Bronchial epithelial cell (primary cell): ENCODE measurements at regions not wholly inside any gene's neighbourhood (a gene's known extent, or its start where the extent isn't known, plus 50 kb on each side); places are given as distances from the start of the nearest gene placed in this dataset.

Experiments
- DNase-seq: peaks from one replicate; pipeline ENCODE4 v3.0.0-alpha.2; 2010; ENCODE audit warnings: low read depth
- FAIRE-seq: peaks from 2 replicates; lab custom pipeline; 2011; peaks lifted over from hg19 to GRCh38; lab: Jason Lieb, UNC
- H3K27me3 ChIP-seq: 2 replicates; pipeline ENCODE4 v1.5.1; 2011; ENCODE audit warnings: low read length; ENCODE audit not compliant: control insufficient read depth, insufficient read depth
- H3K36me3 ChIP-seq: 2 replicates; pipeline ENCODE4 v1.5.1; 2011; ENCODE audit warnings: low read length; ENCODE audit not compliant: control insufficient read depth, insufficient read depth
- H3K4me3 ChIP-seq: 2 replicates; pipeline ENCODE4 v1.5.1; 2011; ENCODE audit warnings: mild to moderate bottlenecking, low read depth, low read length, control low read depth
- CTCF ChIP-seq: IDR thresholded peaks from 2 replicates; pipeline ENCODE4 v1.5.1; 2011; ENCODE audit warnings: mild to moderate bottlenecking, moderate library complexity, low read length, control low read depth, inconsistent platforms; ENCODE audit not compliant: insufficient read depth, severe bottlenecking

GRCh38 chr3:44039006-44039405 lies 202.7 kb upstream of the TOPAZ1 start:
- FAIRE-seq: no peak

GRCh38 chr3:44041726-44042125 lies 200.0 kb upstream of the TOPAZ1 start:
- no peaks in the 10 kb centered on the region for H3K27me3 ChIP-seq
- H3K36me3 ChIP-seq: no peaks in the 10 kb centered on the region
- H3K4me3 ChIP-seq: no peak overlapping the region
- FAIRE-seq: no peak
- no peak for DNase-seq
- TF ChIP-seq CTCF: no peak

More at GRCh38 chr3:44039006-44039405, 202.7 kb upstream of the TOPAZ1 start:
- H3K4me3 ChIP-seq: no peak overlapping the region
- peak; percentile 63 for DNase-seq
- no peaks in the 10 kb centered on the region for H3K36me3 ChIP-seq
- no peak for TF ChIP-seq CTCF
- no peaks in the 10 kb centered on the region for H3K27me3 ChIP-seq

GRCh38 chr3:44042772-44043171 lies 198.9 kb upstream of the TOPAZ1 start:
- no peak for FAIRE-seq
- no peak overlapping the region for H3K4me3 ChIP-seq
- no peaks in the 10 kb centered on the region for H3K27me3 ChIP-seq
- no peak for DNase-seq
- TF ChIP-seq CTCF: no peak
- no peaks in the 10 kb centered on the region for H3K36me3 ChIP-seq

- FAIRE-seq: no peak
- H3K4me3 ChIP-seq: no peak overlapping the region
- H3K27me3 ChIP-seq: no peaks in the 10 kb centered on the region
- no peaks in the 10 kb centered on the region for H3K36me3 ChIP-seq
- no peak for TF ChIP-seq CTCF
- DNase-seq: no peak
These were observed 196.0 kb upstream of the TOPAZ1 start for GRCh38 chr3:44045476-44046275.

GRCh38 chr3:44047796-44048195 lies 193.9 kb upstream of the TOPAZ1 start:
- no peak overlapping the region for H3K4me3 ChIP-seq
- DNase-seq (no peak), FAIRE-seq (no peak)
- H3K36me3 ChIP-seq: no peaks in the 10 kb centered on the region
- no peaks in the 10 kb centered on the region for H3K27me3 ChIP-seq
- TF ChIP-seq CTCF: no peak
